ENCODE measurements at regions not wholly inside any gene's neighbourhood (a gene's known extent, or its start where the extent isn't known, plus 50 kb on each side); places are given as distances from the start of the nearest gene placed in this dataset.

- DNase-seq = no peak
- Histone ChIP-seq H3K4me1 (ENCODE audit: low read length) (no peaks in the 10 kb centered on the region), H3K79me2 (ENCODE audit: low read length) (no peaks in the 10 kb centered on the region), H4K20me1 (ENCODE audit: insufficient read depth, low read depth, low read length) (no peaks in the 10 kb centered on the region), H3K4me2 (ENCODE audit: low read depth, low read length, poor library complexity, severe bottlenecking) (no peak overlapping the region), H3K27ac (ENCODE audit: low read length) (no peak overlapping the region), H2AFZ (ENCODE audit: low read length) (no peak overlapping the region), H3K27me3 (ENCODE audit: low read length) (no peaks in the 10 kb centered on the region), H3K36me3 (ENCODE audit: insufficient read depth, low read length) (no peaks in the 10 kb centered on the region), H3K9me2 (replicated peaks; ENCODE audit: insufficient read depth, low read length) (no peaks in the 10 kb centered on the region), H3K9me3 (ENCODE audit: low read length) (no peaks in the 10 kb centered on the region), H3K4me3 (ENCODE audit: low read length) (no peak overlapping the region), H3K9ac (ENCODE audit: low read length) (no peak overlapping the region)
Observed at GRCh38 chr12:58408516-58408915, 467.1 kb downstream of the ATP23 start.

DNA sequence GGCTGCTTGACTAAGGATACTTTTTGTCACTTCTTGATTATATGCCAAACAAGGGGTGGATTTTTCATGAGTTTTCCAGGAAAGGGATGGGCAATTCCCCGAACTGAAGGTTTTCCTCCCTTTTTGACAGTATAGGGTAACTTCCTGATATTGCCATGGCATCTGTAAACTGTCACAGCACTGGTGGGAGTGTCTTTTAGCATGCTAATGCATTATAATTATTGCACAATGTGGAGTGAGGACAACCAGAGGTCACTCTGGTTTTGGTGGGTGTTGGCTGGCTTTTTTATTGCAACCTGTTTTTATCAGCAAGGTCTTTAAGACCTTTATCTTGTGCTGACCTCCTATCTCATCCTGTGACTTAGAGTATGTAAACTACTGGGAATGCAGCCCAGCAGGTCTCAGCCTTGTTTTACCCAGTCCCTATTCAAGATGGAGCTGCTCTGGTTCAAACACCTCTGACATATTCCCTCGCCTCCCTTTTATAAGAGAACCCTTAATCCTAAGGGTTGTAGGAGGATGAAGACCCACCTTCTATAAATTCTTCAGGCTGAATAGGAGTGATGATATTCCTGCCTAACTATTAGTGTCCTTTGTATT is 471.2 kb downstream of the ATP23 start:
- H3K9me3 ChIP-seq (ENCODE audit: low read length) = no peaks in the 10 kb centered on the region
- H3K27ac ChIP-seq (ENCODE audit: low read length) = no peak overlapping the region
- no peaks in the 10 kb centered on the region for H3K79me2 ChIP-seq (ENCODE audit: low read length)
- H3K9ac ChIP-seq (ENCODE audit: low read length) = no peak overlapping the region
- H2AFZ ChIP-seq (ENCODE audit: low read length) = no peak overlapping the region
- H3K9me2 ChIP-seq (replicated peaks; ENCODE audit: insufficient read depth, low read length) = no peaks in the 10 kb centered on the region
- H3K4me3 ChIP-seq (ENCODE audit: low read length) = no peak overlapping the region
- H3K27me3 ChIP-seq (ENCODE audit: low read length) = no peaks in the 10 kb centered on the region; the same call in 1 of the 2 replicates
- no peaks in the 10 kb centered on the region for H3K36me3 ChIP-seq (ENCODE audit: insufficient read depth, low read length)
- no peaks in the 10 kb centered on the region for H4K20me1 ChIP-seq (ENCODE audit: insufficient read depth, low read depth, low read length)
- H3K4me1 ChIP-seq (ENCODE audit: low read length) = no peaks in the 10 kb centered on the region
- DNase-seq = no peak
- H3K4me2 ChIP-seq (ENCODE audit: low read depth, low read length, poor library complexity, severe bottlenecking) = no peak overlapping the region

GRCh38 chr12:58413794-58414193 is 472.4 kb downstream of the ATP23 start:
- Histone ChIP-seq H3K4me1 (ENCODE audit: low read length) (no peaks in the 10 kb centered on the region), H3K9me2 (replicated peaks; ENCODE audit: insufficient read depth, low read length) (no peaks in the 10 kb centered on the region), H3K4me2 (ENCODE audit: low read depth, low read length, poor library complexity, severe bottlenecking) (no peak overlapping the region), H3K9me3 (ENCODE audit: low read length) (no peaks in the 10 kb centered on the region), H3K27ac (ENCODE audit: low read length) (no peak overlapping the region), H3K79me2 (ENCODE audit: low read length) (no peaks in the 10 kb centered on the region), H3K4me3 (ENCODE audit: low read length) (no peak overlapping the region), H3K36me3 (ENCODE audit: insufficient read depth, low read length) (no peaks in the 10 kb centered on the region), H3K27me3 (ENCODE audit: low read length) (no peaks in the 10 kb centered on the region; the same call in 1 of the 2 replicates), H3K9ac (ENCODE audit: low read length) (no peak overlapping the region), H4K20me1 (ENCODE audit: insufficient read depth, low read depth, low read length) (no peaks in the 10 kb centered on the region), H2AFZ (ENCODE audit: low read length) (no peak overlapping the region)
- no peak for DNase-seq

DNA sequence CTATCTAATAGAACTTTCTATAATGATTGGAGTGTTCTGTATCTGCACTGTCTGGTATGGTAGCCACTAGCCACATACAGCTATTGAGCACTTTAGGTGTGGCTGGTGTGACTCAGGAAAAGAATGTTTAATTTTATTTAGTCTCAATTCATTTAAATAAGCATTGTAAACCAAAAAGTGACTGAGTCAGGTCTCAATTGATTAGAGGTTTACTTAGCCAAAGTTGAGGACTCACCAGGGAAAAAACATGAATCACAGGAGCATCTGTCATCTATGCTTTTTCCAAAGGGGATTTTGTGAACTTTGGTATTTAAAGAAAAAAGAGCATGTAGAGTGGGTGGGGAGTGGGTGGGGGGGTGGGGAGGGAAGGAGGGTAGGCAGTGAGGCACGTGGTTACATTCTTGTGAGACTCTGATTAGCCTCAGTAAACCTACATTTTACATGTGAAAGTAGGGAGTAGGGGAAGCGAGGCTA is 473.1 kb downstream of the ATP23 start:
- Histone ChIP-seq H3K27me3 (ENCODE audit: low read length) (no peaks in the 10 kb centered on the region; the same call in 1 of the 2 replicates), H3K79me2 (ENCODE audit: low read length) (no peaks in the 10 kb centered on the region), H3K36me3 (ENCODE audit: insufficient read depth, low read length) (no peaks in the 10 kb centered on the region), H3K9me2 (replicated peaks; ENCODE audit: insufficient read depth, low read length) (no peaks in the 10 kb centered on the region), H2AFZ (ENCODE audit: low read length) (no peak overlapping the region), H3K9ac (ENCODE audit: low read length) (no peak overlapping the region), H3K4me3 (ENCODE audit: low read length) (no peak overlapping the region), H3K4me2 (ENCODE audit: low read depth, low read length, poor library complexity, severe bottlenecking) (no peak overlapping the region), H3K9me3 (ENCODE audit: low read length) (no peaks in the 10 kb centered on the region), H4K20me1 (ENCODE audit: insufficient read depth, low read depth, low read length) (no peaks in the 10 kb centered on the region), H3K27ac (ENCODE audit: low read length) (no peak overlapping the region), H3K4me1 (ENCODE audit: low read length) (no peaks in the 10 kb centered on the region)
- DNase-seq = no peak

- Histone ChIP-seq H3K9ac (ENCODE audit: low read length) (no peak overlapping the region), H4K20me1 (ENCODE audit: insufficient read depth, low read depth, low read length) (no peaks in the 10 kb centered on the region), H3K4me3 (ENCODE audit: low read length) (no peak overlapping the region), H3K4me2 (ENCODE audit: low read depth, low read length, poor library complexity, severe bottlenecking) (no peak overlapping the region), H3K36me3 (ENCODE audit: insufficient read depth, low read length) (no peaks in the 10 kb centered on the region), H3K27ac (ENCODE audit: low read length) (no peak overlapping the region), H3K27me3 (ENCODE audit: low read length) (no peaks in the 10 kb centered on the region; the same call in 1 of the 2 replicates), H3K9me3 (ENCODE audit: low read length) (no peaks in the 10 kb centered on the region), H3K9me2 (replicated peaks; ENCODE audit: insufficient read depth, low read length) (no peaks in the 10 kb centered on the region), H3K4me1 (ENCODE audit: low read length) (no peaks in the 10 kb centered on the region), H3K79me2 (ENCODE audit: low read length) (no peaks in the 10 kb centered on the region), H2AFZ (ENCODE audit: low read length) (no peak overlapping the region)
- no peak for DNase-seq
Observed at GRCh38 chr12:58415716-58416115, 474.3 kb downstream of the ATP23 start.

DNA sequence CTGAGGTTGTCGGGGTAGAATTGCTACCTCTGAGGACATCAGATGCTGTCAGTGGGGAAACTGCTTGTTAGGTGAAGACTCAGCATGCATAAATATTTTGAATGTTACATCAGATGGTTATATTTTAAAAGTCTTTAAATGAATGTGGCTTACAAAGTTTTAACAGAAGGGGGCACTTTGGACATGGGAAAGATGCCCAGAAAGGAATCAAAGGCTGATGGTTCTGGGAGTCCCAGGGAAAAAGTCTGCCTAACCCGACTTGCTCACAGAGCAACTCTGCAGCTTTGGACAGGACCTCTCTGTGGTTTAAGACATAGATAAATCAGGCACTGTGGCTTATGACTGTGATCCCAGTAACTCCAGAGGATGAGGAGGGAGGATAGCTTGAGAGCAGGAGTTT is 474.9 kb downstream of the ATP23 start:
- no peak for DNase-seq
- Histone ChIP-seq H3K4me2 (ENCODE audit: low read depth, low read length, poor library complexity, severe bottlenecking) (no peak overlapping the region), H4K20me1 (ENCODE audit: insufficient read depth, low read depth, low read length) (no peaks in the 10 kb centered on the region), H3K4me3 (ENCODE audit: low read length) (no peak overlapping the region), H3K79me2 (ENCODE audit: low read length) (no peaks in the 10 kb centered on the region), H3K9ac (ENCODE audit: low read length) (no peak overlapping the region), H3K9me2 (replicated peaks; ENCODE audit: insufficient read depth, low read length) (no peaks in the 10 kb centered on the region), H3K36me3 (ENCODE audit: insufficient read depth, low read length) (no peaks in the 10 kb centered on the region), H2AFZ (ENCODE audit: low read length) (no peak overlapping the region), H3K27me3 (ENCODE audit: low read length) (no peaks in the 10 kb centered on the region; the same call in 1 of the 2 replicates), H3K9me3 (ENCODE audit: low read length) (no peaks in the 10 kb centered on the region), H3K27ac (ENCODE audit: low read length) (no peak overlapping the region), H3K4me1 (ENCODE audit: low read length) (no peaks in the 10 kb centered on the region)

- no peaks in the 10 kb centered on the region for H3K36me3 ChIP-seq (ENCODE audit: insufficient read depth, low read length)
- H3K9ac ChIP-seq (ENCODE audit: low read length) = no peak overlapping the region
- no peak overlapping the region for H2AFZ ChIP-seq (ENCODE audit: low read length)
- no peaks in the 10 kb centered on the region for H3K9me3 ChIP-seq (ENCODE audit: low read length)
- H3K27me3 ChIP-seq (ENCODE audit: low read length) = no peaks in the 10 kb centered on the region; the same call in 1 of the 2 replicates
- H3K27ac ChIP-seq (ENCODE audit: low read length) = no peak overlapping the region
- no peak overlapping the region for H3K4me2 ChIP-seq (ENCODE audit: low read depth, low read length, poor library complexity, severe bottlenecking)
- H3K4me1 ChIP-seq (ENCODE audit: low read length) = no peaks in the 10 kb centered on the region
- H4K20me1 ChIP-seq (ENCODE audit: insufficient read depth, low read depth, low read length) = no peaks in the 10 kb centered on the region
- no peaks in the 10 kb centered on the region for H3K9me2 ChIP-seq (replicated peaks; ENCODE audit: insufficient read depth, low read length)
- H3K4me3 ChIP-seq (ENCODE audit: low read length) = no peak overlapping the region
- H3K79me2 ChIP-seq (ENCODE audit: low read length) = no peaks in the 10 kb centered on the region
- DNase-seq = no peak
Observed at GRCh38 chr12:58419196-58419760, 477.9 kb downstream of the ATP23 start.

GRCh38 chr12:58419905-58420304 is 478.5 kb downstream of the ATP23 start:
- Histone ChIP-seq H3K9ac (ENCODE audit: low read length) (no peak overlapping the region), H3K9me2 (replicated peaks; ENCODE audit: insufficient read depth, low read length) (no peaks in the 10 kb centered on the region), H3K4me3 (ENCODE audit: low read length) (no peak overlapping the region), H2AFZ (ENCODE audit: low read length) (no peak overlapping the region), H3K9me3 (ENCODE audit: low read length) (no peaks in the 10 kb centered on the region), H3K4me2 (ENCODE audit: low read depth, low read length, poor library complexity, severe bottlenecking) (no peak overlapping the region), H3K4me1 (ENCODE audit: low read length) (no peaks in the 10 kb centered on the region), H3K79me2 (ENCODE audit: low read length) (no peaks in the 10 kb centered on the region), H4K20me1 (ENCODE audit: insufficient read depth, low read depth, low read length) (no peaks in the 10 kb centered on the region), H3K27ac (ENCODE audit: low read length) (no peak overlapping the region), H3K36me3 (ENCODE audit: insufficient read depth, low read length) (no peaks in the 10 kb centered on the region), H3K27me3 (ENCODE audit: low read length) (no peaks in the 10 kb centered on the region; the same call in 1 of the 2 replicates)
- DNase-seq = no peak
